ENCODE measurements at regions not wholly inside any gene's neighbourhood (a gene's known extent, or its start where the extent isn't known, plus 50 kb on each side); places are given as distances from the start of the nearest gene placed in this dataset.
A peak's percentile ranks its signal among the peaks of the same experiment; 100 is the strongest.

DNA sequence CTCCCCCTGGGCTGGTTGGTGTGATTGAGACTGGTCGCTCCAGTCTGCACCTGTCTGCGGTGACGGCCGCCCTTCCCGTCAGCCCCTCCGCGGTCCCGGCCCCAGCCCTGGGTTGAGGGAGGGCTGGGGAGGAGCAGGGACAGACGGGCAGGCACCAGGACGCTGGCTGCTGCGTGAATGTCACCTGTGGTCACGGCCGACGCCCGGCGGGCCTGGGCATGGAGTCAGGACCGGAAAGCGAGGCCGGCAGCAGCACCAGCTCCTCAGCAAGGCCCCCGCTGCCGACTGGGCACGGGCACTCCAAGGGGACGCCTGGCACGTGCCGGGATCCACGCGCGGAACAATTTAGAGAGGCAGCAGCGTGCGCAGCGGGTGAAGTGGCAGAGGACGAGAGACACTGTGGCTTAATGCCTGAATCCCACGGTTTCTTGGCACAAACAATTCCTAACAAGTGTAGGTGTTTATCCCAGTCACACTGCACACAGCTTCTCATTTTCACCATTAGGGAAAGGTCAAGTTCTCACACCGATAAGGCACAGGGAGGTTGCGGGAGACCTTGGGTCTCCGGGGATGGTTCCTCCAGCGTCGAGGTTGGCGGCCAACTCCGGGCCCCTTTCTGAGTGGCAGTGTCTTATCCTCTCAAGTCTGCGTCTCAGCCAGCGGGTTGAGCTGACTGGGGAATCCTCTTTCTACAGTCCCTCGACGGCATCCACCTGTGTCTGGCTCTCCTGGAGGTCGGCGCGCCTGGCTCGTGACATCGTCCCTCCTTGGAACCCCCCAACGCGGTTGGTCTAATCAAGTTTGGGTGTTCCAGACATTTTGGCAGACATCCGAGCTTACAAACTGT is 66.4 kb upstream of the ADGRA1 start:
- H3K4me1 ChIP-seq (ENCODE audit: insufficient read depth, low read length): no peaks in the 10 kb centered on the region
- WGBS (ENCODE audit: extremely low coverage, insufficient read length, low lambda C conversion rate): no CpG with 5 or more reads among the region's 52 CpGs
- no peak overlapping the region for H4K91ac ChIP-seq (ENCODE audit: insufficient read length, low read depth, low read length)
- DNase-seq: no peak
- H3K36me3 Mint-ChIP-seq (ENCODE audit: insufficient read depth in 1 of 3, low read depth in 3 of 3): no peaks in the 10 kb centered on the region
- H2BK12ac ChIP-seq (ENCODE audit: insufficient read length, low read depth, low read length): no peak overlapping the region
- H2AK5ac ChIP-seq (ENCODE audit: insufficient read length, low read length): no peak overlapping the region
- H4K8ac ChIP-seq (replicated peaks; ENCODE audit: insufficient read length, low read depth, low read length): no peak overlapping the region
- no peak overlapping the region for H3K18ac ChIP-seq (ENCODE audit: insufficient read length, low read depth, low read length)
- no peaks in the 10 kb centered on the region for H3K27me3 ChIP-seq (ENCODE audit: insufficient read depth, low read length)
- no peak overlapping the region; the same call in 1 of the 2 replicates for H3K14ac ChIP-seq (ENCODE audit: insufficient read depth, low read length)
- peaks cover 0 to 2% of the 10 kb centered on the region in 2 experiments; a peak in 1 of 5 replicates for H3K9me3 Mint-ChIP-seq
- peak overlapping the region in 1 of 3 experiments; percentile 48; a peak in 2 of 7 replicates for H3K27ac Mint-ChIP-seq
- H3K4ac ChIP-seq (ENCODE audit: low read depth, low read length): no peak overlapping the region
- no peak overlapping the region for H2BK120ac ChIP-seq (ENCODE audit: low read depth, low read length, poor library complexity, severe bottlenecking)
- no peaks in the 10 kb centered on the region for H3K9me3 ChIP-seq (ENCODE audit: control insufficient read depth, low read depth, low read length)
- no peaks in the 10 kb centered on the region for H3K79me2 ChIP-seq (ENCODE audit: insufficient read depth, low read length)
- no peak overlapping the region for H3K9ac ChIP-seq (ENCODE audit: extremely low read depth, insufficient read length, low read length)
- no peak overlapping the region for H2AFZ ChIP-seq (ENCODE audit: low read length)
- H3K4me1 Mint-ChIP-seq: peaks cover 16 to 17% of the 10 kb centered on the region in 2 experiments
- H4K5ac ChIP-seq (ENCODE audit: insufficient read length, low read depth, low read length): no peak overlapping the region
- H3T11ph ChIP-seq (ENCODE audit: low read length): no peak overlapping the region
- no peaks in the 10 kb centered on the region for H3K79me1 ChIP-seq (ENCODE audit: insufficient read depth, low read depth, low read length, poor library complexity, severe bottlenecking)
- H3K4me3 Mint-ChIP-seq: no peak overlapping the region
- H3K23me2 ChIP-seq (ENCODE audit: insufficient read length, low read depth, low read length, poor library complexity, severe bottlenecking): no peaks in the 10 kb centered on the region
- H3K23ac ChIP-seq (ENCODE audit: insufficient read length, low read depth, low read length): no peak overlapping the region
- no peak overlapping the region for H2BK5ac ChIP-seq (ENCODE audit: insufficient read length, low read length)
- no peak overlapping the region for H3K4me2 ChIP-seq (ENCODE audit: insufficient read depth, insufficient read length, low read length)
- no peak overlapping the region for H2BK20ac ChIP-seq (ENCODE audit: low read depth, low read length, poor library complexity, severe bottlenecking)
- H3K27ac ChIP-seq (ENCODE audit: insufficient read length, low read depth, low read length): no peak overlapping the region
- H2BK15ac ChIP-seq (ENCODE audit: low read depth, low read length): no peak overlapping the region
- H4K20me1 ChIP-seq (ENCODE audit: control insufficient read depth, insufficient read depth, insufficient read length): no peaks in the 10 kb centered on the region
- H3K56ac ChIP-seq (ENCODE audit: insufficient read length, low read depth, low read length): no peak overlapping the region
- peaks cover 30% of the 10 kb centered on the region for H3K27me3 Mint-ChIP-seq (ENCODE audit: low read depth)
- TF ChIP-seq, protein P1, sequence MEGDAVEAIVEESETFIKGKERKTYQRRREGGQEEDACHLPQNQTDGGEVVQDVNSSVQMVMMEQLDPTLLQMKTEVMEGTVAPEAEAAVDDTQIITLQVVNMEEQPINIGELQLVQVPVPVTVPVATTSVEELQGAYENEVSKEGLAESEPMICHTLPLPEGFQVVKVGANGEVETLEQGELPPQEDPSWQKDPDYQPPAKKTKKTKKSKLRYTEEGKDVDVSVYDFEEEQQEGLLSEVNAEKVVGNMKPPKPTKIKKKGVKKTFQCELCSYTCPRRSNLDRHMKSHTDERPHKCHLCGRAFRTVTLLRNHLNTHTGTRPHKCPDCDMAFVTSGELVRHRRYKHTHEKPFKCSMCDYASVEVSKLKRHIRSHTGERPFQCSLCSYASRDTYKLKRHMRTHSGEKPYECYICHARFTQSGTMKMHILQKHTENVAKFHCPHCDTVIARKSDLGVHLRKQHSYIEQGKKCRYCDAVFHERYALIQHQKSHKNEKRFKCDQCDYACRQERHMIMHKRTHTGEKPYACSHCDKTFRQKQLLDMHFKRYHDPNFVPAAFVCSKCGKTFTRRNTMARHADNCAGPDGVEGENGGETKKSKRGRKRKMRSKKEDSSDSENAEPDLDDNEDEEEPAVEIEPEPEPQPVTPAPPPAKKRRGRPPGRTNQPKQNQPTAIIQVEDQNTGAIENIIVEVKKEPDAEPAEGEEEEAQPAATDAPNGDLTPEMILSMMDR (conservative IDR thresholded peaks at IDR 0.05): no peak

Measured in H9 (cell line).